ENCODE measurements at regions not wholly inside any gene's neighbourhood (a gene's known extent, or its start where the extent isn't known, plus 50 kb on each side); places are given as distances from the start of the nearest gene placed in this dataset.

GRCh38 chr6:170182093-170182780 lies 108.6 kb downstream of the DLL1 start:
- H3K27ac ChIP-seq (ENCODE audit: low read depth), result no peak overlapping the region
- H3K4me3 ChIP-seq (ENCODE audit: low read depth, low read length), result no peak overlapping the region
- H3K36me3 ChIP-seq (ENCODE audit: insufficient read depth), result no peaks in the 10 kb centered on the region
- DNase-seq (ENCODE audit: extremely low spot score), result no peak
- no peaks in the 10 kb centered on the region for H3K4me1 ChIP-seq (ENCODE audit: insufficient read depth)
- WGBS, result 76% methylated on average over 19 of the region's 19 CpGs

- H3K36me3 ChIP-seq (ENCODE audit: insufficient read depth), result no peaks in the 10 kb centered on the region
- H3K27ac ChIP-seq (ENCODE audit: low read depth), result no peak overlapping the region
- H3K4me1 ChIP-seq (ENCODE audit: insufficient read depth), result no peaks in the 10 kb centered on the region
- H3K4me3 ChIP-seq (ENCODE audit: low read depth, low read length), result no peak overlapping the region
- no peak for DNase-seq (ENCODE audit: extremely low spot score)
- WGBS, result 89% methylated on average over 5 of the region's 5 CpGs
Observed at GRCh38 chr6:170181338-170181690, 109.6 kb downstream of the DLL1 start.

- DNase-seq (ENCODE audit: extremely low spot score), result no peak
- 76% methylated on average over 23 of the region's 23 CpGs for WGBS
- H3K36me3 ChIP-seq (ENCODE audit: insufficient read depth), result no peaks in the 10 kb centered on the region
- H3K27ac ChIP-seq (ENCODE audit: low read depth), result no peak overlapping the region
- no peaks in the 10 kb centered on the region for H3K4me1 ChIP-seq (ENCODE audit: insufficient read depth)
- H3K4me3 ChIP-seq (ENCODE audit: low read depth, low read length), result no peak overlapping the region
Observed at GRCh38 chr6:170180671-170181337, 110.1 kb downstream of the DLL1 start.

- Histone ChIP-seq H3K36me3 (ENCODE audit: insufficient read depth) (no peaks in the 10 kb centered on the region), H3K27ac (ENCODE audit: low read depth) (no peak overlapping the region), H3K4me1 (ENCODE audit: insufficient read depth) (no peaks in the 10 kb centered on the region), H3K4me3 (ENCODE audit: low read depth, low read length) (no peak overlapping the region)
- 86% methylated on average over 10 of the region's 10 CpGs for WGBS
- no peak for DNase-seq (ENCODE audit: extremely low spot score)
Observed at GRCh38 chr6:170179616-170180324, 111.1 kb downstream of the DLL1 start.

GRCh38 chr6:170178561-170179477 lies 112.1 kb downstream of the DLL1 start:
- H3K27ac ChIP-seq (ENCODE audit: low read depth), result no peak overlapping the region
- H3K4me3 ChIP-seq (ENCODE audit: low read depth, low read length), result no peak overlapping the region
- H3K4me1 ChIP-seq (ENCODE audit: insufficient read depth), result no peaks in the 10 kb centered on the region
- no peak for DNase-seq (ENCODE audit: extremely low spot score)
- no peaks in the 10 kb centered on the region for H3K36me3 ChIP-seq (ENCODE audit: insufficient read depth)
- WGBS, result 82% methylated on average over 30 of the region's 30 CpGs

GRCh38 chr6:170177772-170178560 lies 112.9 kb downstream of the DLL1 start:
- 92% methylated on average over 26 of the region's 26 CpGs for WGBS
- H3K36me3 ChIP-seq (ENCODE audit: insufficient read depth), result no peaks in the 10 kb centered on the region
- no peaks in the 10 kb centered on the region for H3K4me1 ChIP-seq (ENCODE audit: insufficient read depth)
- H3K27ac ChIP-seq (ENCODE audit: low read depth), result no peak overlapping the region
- H3K4me3 ChIP-seq (ENCODE audit: low read depth, low read length), result no peak overlapping the region
- DNase-seq (ENCODE audit: extremely low spot score), result no peak

- no peak overlapping the region for H3K27ac ChIP-seq (ENCODE audit: low read depth)
- no peaks in the 10 kb centered on the region for H3K36me3 ChIP-seq (ENCODE audit: insufficient read depth)
- no peak for DNase-seq (ENCODE audit: extremely low spot score)
- 81% methylated on average over 61 of the region's 61 CpGs for WGBS
- no peak overlapping the region for H3K4me3 ChIP-seq (ENCODE audit: low read depth, low read length)
- H3K4me1 ChIP-seq (ENCODE audit: insufficient read depth), result no peaks in the 10 kb centered on the region
Observed at GRCh38 chr6:170176898-170177771, 113.7 kb downstream of the DLL1 start.

- WGBS, result 74% methylated on average over 51 of the region's 51 CpGs
- no peak for DNase-seq (ENCODE audit: extremely low spot score)
- H3K4me1 ChIP-seq (ENCODE audit: insufficient read depth), result no peaks in the 10 kb centered on the region
- H3K27ac ChIP-seq (ENCODE audit: low read depth), result no peak overlapping the region
- H3K36me3 ChIP-seq (ENCODE audit: insufficient read depth), result no peaks in the 10 kb centered on the region
- H3K4me3 ChIP-seq (ENCODE audit: low read depth, low read length), result no peak overlapping the region
Observed at GRCh38 chr6:170176136-170176897, 114.6 kb downstream of the DLL1 start.

- no peak for DNase-seq (ENCODE audit: extremely low spot score)
- 82% methylated on average over 28 of the region's 28 CpGs for WGBS
- H3K27ac ChIP-seq (ENCODE audit: low read depth), result no peak overlapping the region
- H3K4me3 ChIP-seq (ENCODE audit: low read depth, low read length), result no peak overlapping the region
- H3K36me3 ChIP-seq (ENCODE audit: insufficient read depth), result no peaks in the 10 kb centered on the region
- H3K4me1 ChIP-seq (ENCODE audit: insufficient read depth), result no peaks in the 10 kb centered on the region
Observed at GRCh38 chr6:170175644-170176135, 115.2 kb downstream of the DLL1 start.

- no peaks in the 10 kb centered on the region for H3K36me3 ChIP-seq (ENCODE audit: insufficient read depth)
- no peak overlapping the region for H3K27ac ChIP-seq (ENCODE audit: low read depth)
- no peak for DNase-seq (ENCODE audit: extremely low spot score)
- no peak overlapping the region for H3K4me3 ChIP-seq (ENCODE audit: low read depth, low read length)
- WGBS, result 95% methylated on average over 37 of the region's 37 CpGs
- H3K4me1 ChIP-seq (ENCODE audit: insufficient read depth), result no peaks in the 10 kb centered on the region
Observed at GRCh38 chr6:170174771-170175643, 115.9 kb downstream of the DLL1 start.

Measured in urinary bladder (tissue), 3 donors.